GM18873 (cell line): ENCODE measurements at regions not wholly inside any gene's neighbourhood (a gene's known extent, or its start where the extent isn't known, plus 50 kb on each side); places are given as distances from the start of the nearest gene placed in this dataset.

Experiments
- ATAC-seq: cut with Tn5 transposase; IDR thresholded peaks from one replicate; pipeline ENCODE4 v1.9.1; 2021; ENCODE audit warnings: mild to moderate bottlenecking, moderate library complexity, moderate number of reproducible peaks; ENCODE audit not compliant: unreplicated experiment, low FRiP score

DNA sequence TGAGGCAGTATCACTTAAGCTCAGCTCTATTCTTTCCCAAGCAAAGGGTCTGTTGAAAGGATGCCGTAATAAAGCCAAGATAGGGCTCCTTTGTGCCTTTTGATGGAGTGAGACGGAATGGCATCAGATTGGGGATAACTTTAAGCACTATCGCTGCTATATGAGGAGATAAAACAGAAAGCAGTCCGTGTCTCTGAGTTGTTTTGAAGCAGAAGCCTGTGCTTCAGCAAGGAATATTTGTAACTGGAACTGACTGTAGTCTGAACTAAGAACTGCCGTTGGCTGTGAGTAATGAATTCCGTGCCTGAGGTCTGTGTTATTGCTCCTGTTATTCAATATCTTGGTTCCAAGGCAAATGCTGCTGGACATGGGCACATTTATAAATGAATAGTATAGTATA lies 297.4 kb downstream of the ANKRD50 start:
- ATAC-seq = no peak

DNA sequence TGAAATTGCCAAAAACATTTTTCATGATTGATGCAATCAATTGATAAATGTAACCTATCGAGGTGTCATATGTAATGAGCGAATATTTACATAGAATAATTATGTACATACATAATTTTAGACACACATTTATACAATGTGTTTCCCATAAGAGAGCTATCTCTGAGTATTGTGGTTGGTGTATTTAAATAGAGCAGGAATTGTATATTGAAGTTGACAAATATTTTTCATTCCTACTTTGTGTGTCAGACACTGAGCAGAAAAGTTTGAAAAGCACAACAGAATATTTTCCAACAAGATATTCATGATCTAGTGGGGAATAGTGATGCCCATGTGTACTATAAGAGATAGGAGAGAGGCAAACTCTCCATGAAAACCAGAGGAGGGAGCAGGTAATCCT lies 295.2 kb downstream of the ANKRD50 start:
- no peak for ATAC-seq

DNA sequence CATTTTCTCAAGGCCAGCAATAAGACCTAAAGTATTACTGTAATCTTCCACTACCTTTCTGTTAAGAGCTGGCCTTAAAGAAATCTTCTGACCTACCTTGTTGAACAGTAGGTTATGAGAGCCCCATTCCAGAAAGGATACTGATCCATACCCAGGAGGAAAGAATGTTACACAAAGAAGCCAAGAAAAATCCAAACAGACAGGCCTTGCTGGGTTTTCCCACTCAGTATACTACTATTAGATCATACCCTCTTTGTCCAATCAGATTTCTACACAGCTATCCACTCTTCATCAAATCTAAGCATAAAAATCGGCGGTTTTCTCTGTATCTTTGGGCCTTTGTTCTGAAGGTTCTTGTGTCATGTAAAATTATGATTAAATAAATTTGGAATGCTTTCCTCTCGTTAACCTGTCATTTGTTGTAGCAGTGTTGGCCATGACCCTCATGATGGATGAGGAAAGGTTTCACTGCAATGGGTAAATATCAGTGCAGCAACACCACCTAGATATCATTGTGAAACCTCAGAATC lies 292.3 kb downstream of the ANKRD50 start:
- ATAC-seq = no peak

DNA sequence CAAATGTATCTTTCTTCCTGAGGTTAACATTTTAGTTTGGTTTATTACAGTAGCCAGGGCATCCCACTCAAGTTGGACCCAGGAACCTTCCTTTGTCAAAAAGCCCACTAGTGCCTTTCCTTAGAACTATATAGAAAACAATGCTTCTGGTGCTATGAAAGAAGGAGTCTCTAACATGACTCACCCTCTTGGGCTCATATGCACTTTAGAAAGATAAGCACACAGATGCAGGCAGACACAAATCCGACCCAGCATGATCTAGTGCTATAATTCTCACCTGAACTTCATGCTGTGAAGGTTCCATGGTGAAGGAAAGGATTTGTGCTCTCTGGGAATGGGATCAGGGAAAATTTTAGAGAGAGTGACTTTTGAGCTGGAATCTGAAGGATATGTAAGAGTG lies 289.4 kb downstream of the ANKRD50 start:
- ATAC-seq = no peak

DNA sequence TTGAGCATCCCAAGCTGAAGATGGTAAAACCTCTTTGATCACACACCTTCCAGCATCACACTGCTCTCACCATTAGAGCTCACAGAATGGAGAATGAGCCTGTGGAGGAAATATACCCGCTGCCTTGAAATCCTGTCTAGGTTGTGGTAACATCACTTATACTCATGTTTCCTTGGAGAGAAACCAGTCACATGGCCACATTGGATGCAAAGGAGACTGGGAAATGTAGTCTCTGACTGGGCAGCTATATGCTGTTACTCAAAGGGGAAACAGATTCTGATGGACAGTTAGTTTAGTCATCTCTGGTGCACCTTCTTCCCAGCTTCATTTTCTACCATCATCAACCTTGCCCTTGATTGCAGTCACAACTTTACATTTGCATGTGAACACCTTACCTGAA lies 286.3 kb downstream of the ANKRD50 start:
- no peak for ATAC-seq

DNA sequence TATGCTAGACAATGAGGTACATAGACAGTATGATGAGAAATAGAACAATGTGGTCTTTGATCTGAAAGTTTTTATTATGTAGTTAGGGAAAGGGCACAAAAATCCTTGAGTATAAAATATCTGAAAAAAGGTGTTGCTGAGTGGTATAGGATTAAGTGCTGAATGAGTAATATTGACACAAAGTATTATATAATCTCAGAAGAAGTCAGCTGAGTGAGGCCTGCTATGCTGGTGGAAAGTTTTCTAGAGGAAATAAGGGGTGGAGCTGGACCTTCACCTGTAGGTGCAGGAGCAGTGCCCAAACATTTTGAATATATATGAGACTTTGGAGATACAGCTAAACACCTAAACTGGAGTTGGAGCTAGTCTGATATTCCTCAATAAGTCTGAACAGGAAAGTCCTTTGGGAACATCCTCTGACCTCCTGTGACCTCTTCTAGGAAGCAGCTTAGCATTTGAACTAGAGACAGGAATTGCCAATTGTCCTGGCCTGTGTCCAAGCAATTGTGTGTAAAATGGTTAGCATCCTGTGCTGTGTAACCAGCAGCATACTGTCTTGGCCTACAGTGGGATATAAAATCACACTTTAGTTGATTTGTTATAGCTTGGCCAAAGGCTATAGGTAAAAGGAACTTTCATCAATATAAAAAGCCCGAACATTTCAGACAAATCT lies 285.3 kb downstream of the ANKRD50 start:
- no peak for ATAC-seq

DNA sequence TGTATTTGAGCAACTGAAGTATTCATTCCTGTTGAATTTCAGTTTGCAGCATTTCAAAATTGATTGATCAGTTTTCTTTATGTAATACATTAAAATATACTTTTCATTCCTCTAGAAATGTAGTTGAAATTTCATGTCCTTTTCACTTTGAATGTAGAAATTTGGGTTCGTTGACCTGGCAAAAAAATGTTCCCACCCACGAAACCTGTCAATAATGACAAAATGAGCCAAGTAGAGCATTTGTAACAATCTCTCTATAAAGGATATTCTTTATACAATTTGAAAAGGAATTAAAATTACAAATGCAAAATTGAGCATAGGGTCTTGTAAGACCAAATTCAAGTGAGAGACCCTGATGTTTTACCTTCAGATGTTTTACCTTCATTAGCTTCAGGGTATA lies 283.9 kb downstream of the ANKRD50 start:
- no peak for ATAC-seq

DNA sequence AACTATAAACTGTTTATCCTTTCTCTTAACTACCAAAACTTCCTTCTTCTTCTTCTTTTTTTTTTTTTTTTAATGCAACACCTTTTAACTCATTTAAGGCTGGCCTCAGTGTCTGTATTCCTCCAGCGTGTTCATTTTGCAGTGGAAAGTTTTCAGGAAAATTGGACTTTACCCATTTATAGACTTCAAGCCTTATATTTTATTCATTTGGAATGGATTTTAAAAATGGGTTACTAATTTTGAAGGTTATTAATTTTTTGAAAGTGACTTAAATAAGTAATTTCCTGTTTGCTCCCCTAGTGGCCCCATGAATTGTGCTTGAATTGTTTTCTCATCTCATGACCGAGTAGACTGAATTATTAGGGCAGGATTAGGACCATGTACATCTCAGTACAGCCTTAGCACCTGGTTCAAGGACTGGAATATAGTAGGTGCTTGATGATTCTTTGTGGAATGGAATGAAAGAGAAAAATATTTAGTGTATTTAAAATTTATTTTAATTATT lies 282.7 kb downstream of the ANKRD50 start:
- no peak for ATAC-seq

DNA sequence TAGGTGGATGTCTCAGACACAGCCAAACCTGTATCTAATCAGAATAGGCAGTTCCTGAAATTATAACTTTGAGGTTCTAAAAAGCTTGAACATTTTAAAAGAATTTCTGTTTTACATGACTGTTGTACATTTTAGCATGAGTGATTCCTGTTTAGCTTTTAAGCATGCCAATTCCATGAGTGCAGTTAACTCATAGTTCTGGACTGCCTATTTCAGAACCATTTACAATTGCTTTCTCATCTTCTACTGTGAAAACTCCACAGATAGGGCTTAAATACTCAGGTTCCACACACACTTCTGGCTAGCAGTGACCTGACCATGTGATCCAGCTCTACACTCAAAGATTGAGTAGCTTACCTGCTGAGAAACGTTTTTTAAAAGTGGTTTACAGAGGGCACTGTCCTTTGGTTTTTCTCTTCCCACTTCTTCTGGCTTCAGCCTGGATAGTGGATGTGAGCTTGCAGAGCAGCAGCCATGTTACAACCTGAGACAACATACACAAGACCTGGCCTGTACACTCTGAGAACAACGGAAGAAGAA lies 280.8 kb downstream of the ANKRD50 start:
- no peak for ATAC-seq

DNA sequence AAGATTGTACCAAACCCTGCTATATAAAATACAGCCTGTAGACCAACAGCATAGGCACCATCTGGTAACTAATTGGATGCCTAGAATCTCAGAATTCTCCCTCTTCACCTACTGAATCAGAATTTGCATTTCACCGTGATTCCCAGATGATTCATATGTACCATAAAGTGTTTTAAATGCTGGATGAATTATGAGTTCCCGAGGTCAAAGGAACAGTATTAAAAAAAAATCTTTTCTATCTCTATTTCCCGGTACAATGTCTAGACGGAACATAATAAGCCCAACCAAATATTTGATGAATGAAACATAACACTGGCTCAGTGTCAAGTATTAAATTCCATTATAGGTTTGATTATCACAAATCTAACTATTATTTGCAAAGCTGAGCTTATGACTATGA lies 280.0 kb downstream of the ANKRD50 start:
- no peak for ATAC-seq

DNA sequence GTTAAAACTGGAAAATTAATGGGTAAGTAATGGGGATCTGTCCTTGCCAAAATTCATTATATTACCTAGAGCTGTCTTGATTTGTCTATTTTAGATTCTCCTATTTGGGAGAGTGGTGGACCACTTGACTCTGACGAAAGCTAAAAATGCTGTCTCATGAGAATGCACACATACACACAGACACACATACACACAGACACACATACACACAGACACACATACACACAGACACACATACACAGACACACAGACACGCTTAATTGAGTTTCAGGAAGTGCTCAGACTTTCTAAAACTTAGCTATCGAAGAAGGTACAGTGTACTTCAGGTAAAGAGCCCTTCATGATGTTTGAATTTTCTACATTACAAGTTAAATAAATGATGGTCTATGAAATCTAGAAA lies 279.5 kb downstream of the ANKRD50 start:
- ATAC-seq = no peak

DNA sequence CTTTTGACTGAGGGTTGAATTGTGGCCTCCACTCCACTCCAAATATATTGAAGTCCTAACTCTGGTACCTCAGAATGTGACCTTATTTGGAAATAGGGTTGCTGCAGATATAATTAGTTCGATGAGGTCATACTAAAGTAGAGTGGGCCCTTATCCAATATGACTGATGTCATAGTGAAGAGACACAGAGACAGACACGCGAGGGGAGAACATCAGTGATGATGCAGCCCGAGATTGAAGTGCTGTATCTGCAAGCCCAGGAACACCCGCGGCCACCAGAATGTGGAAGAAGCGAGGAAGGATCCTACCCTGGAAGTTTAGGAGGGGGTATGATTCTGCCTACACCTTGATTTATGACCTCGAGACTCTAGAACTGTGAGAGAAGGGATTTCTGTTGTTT lies 279.0 kb downstream of the ANKRD50 start:
- ATAC-seq = no peak

DNA sequence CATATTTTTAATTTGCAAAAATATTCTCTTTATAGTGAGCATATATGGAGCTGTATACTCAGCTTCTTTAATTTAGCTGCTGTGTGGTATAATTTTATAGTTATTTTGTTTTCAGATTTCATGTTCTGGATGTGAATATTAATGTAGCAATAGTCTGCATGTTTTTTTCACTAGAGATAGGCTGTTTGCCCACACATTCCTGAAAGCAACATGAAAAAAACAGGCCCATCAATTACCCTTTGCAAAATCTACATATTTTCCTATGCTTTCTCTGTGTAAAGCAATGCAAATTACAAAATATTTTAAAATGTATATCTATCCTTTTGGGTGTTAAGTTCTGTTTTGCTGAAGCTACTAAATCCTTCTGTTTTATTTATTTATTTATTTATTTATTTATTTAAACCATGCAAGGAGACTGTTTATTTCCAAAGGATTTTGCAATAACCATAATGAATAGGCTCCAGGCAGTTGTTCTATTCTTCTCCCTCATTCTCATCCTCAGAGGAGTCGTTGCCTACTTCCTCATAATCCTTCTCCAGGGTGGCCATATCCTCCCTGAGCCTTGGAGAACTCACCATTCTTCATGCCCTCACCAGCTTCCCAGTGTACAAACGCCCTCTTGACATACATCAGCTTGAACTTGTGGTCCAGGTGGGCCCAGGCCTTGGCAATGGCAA lies 277.1 kb downstream of the ANKRD50 start:
- no peak for ATAC-seq

DNA sequence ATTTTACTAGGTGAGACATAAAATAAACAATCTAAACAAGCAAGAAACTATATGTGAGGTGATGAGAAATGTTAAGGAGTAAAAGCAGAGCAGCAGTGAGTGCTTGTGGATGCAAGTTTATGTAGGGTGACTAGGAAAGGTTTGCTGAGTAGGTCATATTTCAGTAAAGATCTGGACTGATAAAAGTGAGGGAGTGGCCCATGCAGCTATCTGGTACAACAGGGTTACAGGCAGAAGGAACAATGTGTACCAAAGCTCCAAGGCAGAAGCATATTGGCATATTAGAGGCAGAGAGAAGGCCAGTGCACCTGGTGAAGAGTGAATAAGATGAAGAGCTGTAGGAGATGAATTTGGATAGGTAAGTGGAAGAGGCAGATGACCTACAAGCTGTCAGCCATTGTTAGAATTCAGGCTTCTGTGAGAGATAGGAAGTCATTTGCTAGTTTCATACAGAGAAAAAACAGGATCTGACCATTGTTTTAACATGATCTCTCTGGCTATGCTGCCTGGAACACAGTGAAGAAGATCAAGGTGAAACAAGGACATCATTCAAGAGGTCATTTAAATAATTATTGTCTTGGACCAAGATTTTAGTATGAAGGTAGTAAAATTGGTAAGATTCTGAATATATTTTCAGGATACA lies 274.6 kb downstream of the ANKRD50 start:
- no peak for ATAC-seq

DNA sequence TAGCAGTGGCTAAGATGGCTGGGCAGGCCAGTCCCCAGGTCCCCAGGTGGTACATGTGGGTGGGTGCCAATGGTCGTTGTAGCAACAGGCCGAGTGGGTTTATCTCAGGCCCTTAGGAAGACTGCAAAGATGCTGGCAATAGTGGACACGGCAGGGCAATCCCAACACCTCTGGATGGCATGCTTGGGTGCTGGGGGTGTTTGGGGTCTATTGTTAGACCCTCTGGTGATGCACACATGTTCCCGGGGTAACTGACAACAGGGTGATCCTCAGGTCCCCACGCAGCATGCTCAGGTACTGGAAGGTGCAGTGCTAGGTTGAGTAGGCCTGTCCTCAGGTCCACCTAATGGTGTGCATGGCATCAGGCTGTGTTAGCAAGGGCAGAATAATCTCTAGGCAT lies 267.5 kb downstream of the ANKRD50 start:
- no peak for ATAC-seq

DNA sequence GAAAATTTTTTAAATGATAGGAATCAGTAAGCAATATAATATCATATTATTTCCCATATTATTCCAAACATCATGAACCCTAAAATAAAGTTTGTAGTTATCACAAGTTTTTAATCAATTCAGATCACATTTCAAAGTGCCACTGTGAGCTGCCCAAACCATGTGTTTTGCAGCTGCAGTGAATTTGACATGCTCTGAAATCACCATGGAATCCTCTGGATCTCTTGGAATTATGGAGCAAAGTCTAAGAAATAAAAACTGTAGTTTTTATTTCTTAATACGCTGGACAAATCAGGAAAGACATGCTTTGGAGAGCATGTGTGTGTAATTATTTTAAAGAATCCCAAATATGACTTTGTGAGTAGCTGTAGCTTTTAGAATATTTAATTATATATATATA lies 262.7 kb downstream of the ANKRD50 start:
- ATAC-seq = no peak

DNA sequence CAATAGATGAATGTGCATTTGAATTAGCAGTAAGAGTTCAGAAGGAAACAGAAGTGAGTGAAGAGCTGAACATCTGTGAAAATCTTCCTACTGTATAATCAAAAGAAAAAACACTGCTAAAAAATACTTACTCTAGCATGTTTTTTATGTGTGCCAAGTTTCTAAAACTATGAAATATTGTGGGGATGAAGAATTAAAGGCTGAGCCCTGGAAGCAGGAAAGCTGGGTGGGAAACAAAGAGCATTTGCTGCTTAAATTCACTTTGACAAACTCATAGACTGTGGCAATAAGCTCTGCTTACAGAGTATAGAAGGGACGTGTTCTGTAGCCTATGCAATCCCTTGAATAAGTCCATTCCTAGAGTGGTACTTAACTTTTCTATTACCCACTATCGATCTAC lies 261.7 kb downstream of the ANKRD50 start:
- ATAC-seq = no peak

DNA sequence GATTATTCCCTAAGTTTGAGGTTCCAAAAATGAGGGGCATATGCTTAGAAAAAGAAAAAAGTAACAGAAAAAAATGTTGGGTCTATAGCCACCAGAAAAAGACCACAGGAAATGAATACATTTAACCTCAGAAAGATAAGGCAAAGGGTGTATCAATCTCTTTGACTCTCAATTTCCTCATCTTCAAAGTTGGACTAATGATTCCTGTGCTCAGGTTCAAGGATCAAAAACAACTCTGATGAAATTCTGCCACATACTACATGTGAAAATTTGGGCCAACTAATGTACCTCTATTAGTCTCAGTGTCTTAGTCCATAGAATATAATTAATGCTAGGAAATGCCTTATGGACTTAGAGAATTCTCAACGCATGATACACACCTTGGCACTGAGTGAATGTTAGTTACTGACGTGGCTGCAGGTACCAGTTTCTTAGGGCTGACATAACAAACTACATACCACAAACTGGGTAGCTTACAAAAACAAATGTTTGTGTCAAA lies 257.7 kb downstream of the ANKRD50 start:
- ATAC-seq = no peak

DNA sequence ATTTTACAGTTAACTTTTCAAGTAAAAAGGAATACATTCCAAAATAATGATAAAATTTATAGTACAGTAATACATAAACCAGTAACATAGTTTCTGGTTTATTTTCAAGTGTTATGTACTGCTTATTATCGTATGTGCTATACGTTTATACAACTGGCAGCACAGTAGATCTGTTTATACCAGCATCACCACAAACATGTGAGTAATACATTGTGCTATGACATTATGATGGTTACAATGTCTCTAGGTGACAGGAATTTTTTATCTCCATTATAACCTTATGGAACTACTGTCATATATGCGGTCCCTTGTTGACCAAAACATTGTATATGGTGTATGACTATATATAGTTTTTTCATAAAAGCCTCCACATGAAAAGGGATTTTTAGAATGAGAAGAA lies 256.9 kb downstream of the ANKRD50 start:
- no peak for ATAC-seq

DNA sequence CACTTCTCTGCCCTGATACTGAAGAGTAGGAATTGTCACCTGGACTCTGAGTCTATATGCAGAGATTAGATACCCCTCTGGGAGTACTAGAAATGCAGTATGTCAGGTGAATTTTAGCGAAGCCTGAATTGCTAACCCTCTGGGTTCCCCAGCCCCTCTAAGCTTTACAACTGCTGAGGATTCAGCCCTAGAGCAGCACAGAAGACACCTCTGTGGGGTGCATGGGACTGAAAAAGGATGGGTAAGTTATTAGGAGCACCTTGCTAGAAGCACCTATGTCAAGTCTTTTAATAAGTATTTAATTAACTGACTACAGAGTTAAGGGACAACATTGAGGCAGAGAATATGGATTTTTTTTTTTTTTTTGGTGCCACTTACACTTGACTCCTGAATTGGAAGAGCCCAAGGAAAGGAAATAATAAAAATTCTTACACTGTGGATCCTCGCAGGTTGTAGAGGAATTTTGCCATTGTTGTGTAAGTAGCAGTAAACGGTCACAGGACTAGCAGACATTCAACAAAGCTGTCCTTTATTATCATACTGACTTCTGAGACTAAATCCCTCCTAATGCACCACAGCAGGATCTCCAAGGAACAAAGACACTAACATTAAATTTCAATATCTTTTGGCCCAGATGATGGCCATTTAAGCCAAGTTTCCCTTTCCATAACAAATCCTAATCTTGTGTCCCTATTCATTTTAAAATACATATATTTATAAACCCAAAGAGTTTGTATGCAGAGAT lies 253.2 kb downstream of the ANKRD50 start:
- ATAC-seq = no peak
